ENCODE measurements at regions not wholly inside any gene's neighbourhood (a gene's known extent, or its start where the extent isn't known, plus 50 kb on each side); places are given as distances from the start of the nearest gene placed in this dataset.
"Not testable (repeated sequence)": the region's sequence is repeated elsewhere in the genome, so short reads cannot be mapped to it uniquely, and the experiment has no call there.

DNA sequence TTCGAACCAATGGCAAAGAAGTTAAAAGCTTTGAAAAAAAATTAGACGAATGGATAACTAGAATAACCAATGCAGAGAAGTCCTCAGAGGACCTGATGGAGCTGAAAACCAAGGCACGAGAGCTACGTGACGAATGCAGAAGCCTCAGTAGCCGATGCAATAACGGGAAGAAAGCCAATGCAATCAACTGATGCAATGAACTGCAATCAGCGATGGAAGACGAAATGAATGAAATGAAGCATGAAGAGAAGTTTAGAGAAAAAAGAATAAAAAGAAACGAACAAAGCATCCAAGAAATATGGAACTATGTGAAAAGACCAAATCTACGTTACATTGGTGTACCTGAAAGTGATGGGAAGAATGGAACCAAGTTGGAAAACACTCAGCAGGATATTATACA is 52.6 kb upstream of the MRPS30 start:
- TF ChIP-seq POLR2A (IDR thresholded peaks at IDR 0.05); EP300 (IDR thresholded peaks at IDR 0.05; ENCODE audit: low read depth): not testable (repeated sequence)
- TF ChIP-seq, protein P1, sequence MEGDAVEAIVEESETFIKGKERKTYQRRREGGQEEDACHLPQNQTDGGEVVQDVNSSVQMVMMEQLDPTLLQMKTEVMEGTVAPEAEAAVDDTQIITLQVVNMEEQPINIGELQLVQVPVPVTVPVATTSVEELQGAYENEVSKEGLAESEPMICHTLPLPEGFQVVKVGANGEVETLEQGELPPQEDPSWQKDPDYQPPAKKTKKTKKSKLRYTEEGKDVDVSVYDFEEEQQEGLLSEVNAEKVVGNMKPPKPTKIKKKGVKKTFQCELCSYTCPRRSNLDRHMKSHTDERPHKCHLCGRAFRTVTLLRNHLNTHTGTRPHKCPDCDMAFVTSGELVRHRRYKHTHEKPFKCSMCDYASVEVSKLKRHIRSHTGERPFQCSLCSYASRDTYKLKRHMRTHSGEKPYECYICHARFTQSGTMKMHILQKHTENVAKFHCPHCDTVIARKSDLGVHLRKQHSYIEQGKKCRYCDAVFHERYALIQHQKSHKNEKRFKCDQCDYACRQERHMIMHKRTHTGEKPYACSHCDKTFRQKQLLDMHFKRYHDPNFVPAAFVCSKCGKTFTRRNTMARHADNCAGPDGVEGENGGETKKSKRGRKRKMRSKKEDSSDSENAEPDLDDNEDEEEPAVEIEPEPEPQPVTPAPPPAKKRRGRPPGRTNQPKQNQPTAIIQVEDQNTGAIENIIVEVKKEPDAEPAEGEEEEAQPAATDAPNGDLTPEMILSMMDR (IDR thresholded peaks at IDR 0.05) = not testable (repeated sequence)
